NT2/D1 (cell line): ENCODE measurements at regions not wholly inside any gene's neighbourhood (a gene's known extent, or its start where the extent isn't known, plus 50 kb on each side); places are given as distances from the start of the nearest gene placed in this dataset.

Experiments
- SUZ12 ChIP-seq: IDR thresholded peaks from 2 replicates; pipeline ENCODE4 v1.6.1; 2011; ENCODE audit not compliant: insufficient read length, insufficient read depth; ENCODE audit errors: extremely low read depth
- ZNF274 ChIP-seq: IDR thresholded peaks from 2 replicates; pipeline ENCODE4 v1.6.1; 2011; ENCODE audit warnings: mild to moderate bottlenecking, low read depth, low read length

DNA sequence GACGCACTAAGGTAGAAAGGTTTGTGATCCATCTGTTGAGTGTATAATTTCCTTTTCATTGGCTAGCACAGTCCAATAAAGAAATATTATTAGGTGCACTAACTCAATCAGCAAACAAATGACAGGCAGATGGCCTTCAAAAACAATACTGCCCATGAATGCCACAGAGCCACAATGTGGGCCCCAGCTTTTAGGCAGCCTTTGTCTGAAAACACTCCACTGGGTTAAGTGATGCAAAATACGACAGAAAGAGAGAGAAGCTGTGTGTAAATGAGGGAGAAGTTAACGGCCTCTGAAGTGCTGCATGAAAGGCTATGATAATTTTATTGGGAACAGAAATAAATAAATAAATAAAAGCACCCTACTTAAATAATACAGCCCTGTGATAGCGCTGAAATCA lies 274.6 kb downstream of the NKX6-1 start:
- no peak for TF ChIP-seq SUZ12
- no peak for TF ChIP-seq ZNF274
